Astrocyte (in vitro differentiated cells and primary cell): ENCODE measurements at regions not wholly inside any gene's neighbourhood (a gene's known extent, or its start where the extent isn't known, plus 50 kb on each side); places are given as distances from the start of the nearest gene placed in this dataset.

ENCODE experiments used
- DNase-seq: peaks from one replicate; pipeline ENCODE4 v3.0.0-alpha.2; 2010; ENCODE audit warnings: low read depth
- FAIRE-seq: peaks from 2 replicates; lab custom pipeline; 2011; peaks lifted over from hg19 to GRCh38; lab: Jason Lieb, UNC
- H2AFZ ChIP-seq: 2 replicates; pipeline ENCODE4 v1.6.0; 2012; ENCODE audit warnings: low read depth, low read length, inconsistent platforms
- H3K27ac ChIP-seq: 2 replicates; pipeline ENCODE4 v1.5.1; 2011; ENCODE audit warnings: low read depth, low read length, inconsistent platforms
- H3K27me3 ChIP-seq: 2 replicates; pipeline ENCODE4 v1.6.0; 2011; ENCODE audit warnings: low read length, inconsistent platforms; ENCODE audit not compliant: insufficient read depth
- H3K36me3 ChIP-seq: 2 replicates; pipeline ENCODE4 v1.5.1; 2011; ENCODE audit warnings: low read length, inconsistent platforms; ENCODE audit not compliant: insufficient read depth
- H3K4me1 ChIP-seq: 2 replicates; pipeline ENCODE4 v1.5.1; 2011; ENCODE audit warnings: low read length, inconsistent platforms; ENCODE audit not compliant: insufficient read depth
- H3K4me2 ChIP-seq: 2 replicates; pipeline ENCODE4 v1.6.0; 2012; ENCODE audit warnings: low read length, inconsistent platforms
- H3K4me3 ChIP-seq: 2 replicates; pipeline ENCODE4 v1.5.1; 2011; ENCODE audit warnings: low read depth, mild to moderate bottlenecking, low read length, inconsistent platforms; ENCODE audit not compliant: insufficient read depth
- H3K79me2 ChIP-seq: 2 replicates; pipeline ENCODE4 v1.6.0; 2012; ENCODE audit warnings: mild to moderate bottlenecking, low read length, inconsistent platforms; ENCODE audit not compliant: insufficient read depth
- H3K9ac ChIP-seq: 2 replicates; pipeline ENCODE4 v1.6.0; 2012; ENCODE audit warnings: mild to moderate bottlenecking, low read length, inconsistent platforms
- H3K9me3 ChIP-seq: 2 replicates; pipeline ENCODE4 v1.5.1; 2012; ENCODE audit warnings: low read depth, mild to moderate bottlenecking, low read length, inconsistent platforms; ENCODE audit not compliant: insufficient read depth
- H4K20me1 ChIP-seq: 2 replicates; pipeline ENCODE4 v1.6.0; 2012; ENCODE audit warnings: low read length, inconsistent platforms; ENCODE audit not compliant: insufficient read depth
- H3K27ac Mint-ChIP-seq: one replicate; pipeline ENCODE4 v1.8.0; 2021; ENCODE audit warnings: mild to moderate bottlenecking, mixed read lengths; ENCODE audit not compliant: unreplicated experiment
- H3K27me3 Mint-ChIP-seq: one replicate; pipeline ENCODE4 v1.8.0; 2021; ENCODE audit warnings: low read depth, mixed read lengths; ENCODE audit not compliant: unreplicated experiment
- H3K36me3 Mint-ChIP-seq: one replicate; pipeline ENCODE4 v1.8.0; 2021; ENCODE audit warnings: low read depth, mixed read lengths; ENCODE audit not compliant: unreplicated experiment
- H3K4me1 Mint-ChIP-seq: one replicate; pipeline ENCODE4 v1.8.0; 2021; ENCODE audit warnings: low read depth, mixed read lengths; ENCODE audit not compliant: unreplicated experiment
- H3K4me3 Mint-ChIP-seq: one replicate; pipeline ENCODE4 v1.8.0; 2021; ENCODE audit warnings: mild to moderate bottlenecking, moderate library complexity, mixed read lengths; ENCODE audit not compliant: unreplicated experiment
- H3K9me3 Mint-ChIP-seq: one replicate; pipeline ENCODE4 v1.8.0; 2021; ENCODE audit warnings: mild to moderate bottlenecking, mixed read lengths; ENCODE audit not compliant: unreplicated experiment
- CTCF ChIP-seq: IDR thresholded peaks from 2 replicates; pipeline ENCODE4 v1.5.1; 2011; ENCODE audit warnings: low read depth, mild to moderate bottlenecking, inconsistent platforms, low read length, moderate library complexity; ENCODE audit not compliant: insufficient read depth
- EZH2 ChIP-seq: IDR thresholded peaks from 2 replicates; pipeline ENCODE4 v1.6.1; 2012; ENCODE audit warnings: mild to moderate bottlenecking, low read length, inconsistent platforms; ENCODE audit not compliant: insufficient read depth

- Histone ChIP-seq H3K27me3 (no peaks in the 10 kb centered on the region), H3K4me2 (peak overlapping the region; percentile 97), H4K20me1 (no peaks in the 10 kb centered on the region), H3K9me3 (no peaks in the 10 kb centered on the region), H3K4me3 (peak overlapping the region; percentile 76), H3K9ac (peak overlapping the region; percentile 77), H3K27ac (peak overlapping the region; percentile 46), H3K36me3 (no peaks in the 10 kb centered on the region), H3K4me1 (peaks cover 10% of the 10 kb centered on the region), H3K79me2 (no peaks in the 10 kb centered on the region), H2AFZ (peak overlapping the region; percentile 78)
- FAIRE-seq (peak; percentile 13), DNase-seq (peak; percentile 71)
- TF ChIP-seq CTCF (peak; percentile 72), EZH2 (no peak)
- no peaks in the 10 kb centered on the region for H3K36me3 Mint-ChIP-seq
- H3K4me3 Mint-ChIP-seq, result peak overlapping the region; percentile 87
- H3K27ac Mint-ChIP-seq, result peak overlapping the region; percentile 22
- H3K27me3 Mint-ChIP-seq, result peaks cover 25% of the 10 kb centered on the region
- H3K9me3 Mint-ChIP-seq, result peaks cover 6% of the 10 kb centered on the region
- peaks cover 5% of the 10 kb centered on the region for H3K4me1 Mint-ChIP-seq
Measured at GRCh38 chr6:108782179-108783041, 65.8 kb upstream of the ARMC2 start.

- Histone ChIP-seq H3K9ac (no peak overlapping the region), H3K27me3 (no peaks in the 10 kb centered on the region), H4K20me1 (no peaks in the 10 kb centered on the region), H3K36me3 (no peaks in the 10 kb centered on the region), H3K4me2 (no peak overlapping the region), H3K27ac (no peak overlapping the region), H2AFZ (no peak overlapping the region), H3K9me3 (no peaks in the 10 kb centered on the region), H3K79me2 (no peaks in the 10 kb centered on the region), H3K4me3 (no peak overlapping the region), H3K4me1 (peaks cover 10% of the 10 kb centered on the region)
- Mint-ChIP-seq H3K27me3 (peaks cover 17% of the 10 kb centered on the region), H3K27ac (no peak overlapping the region), H3K36me3 (peaks cover 4% of the 10 kb centered on the region), H3K4me3 (no peak overlapping the region), H3K9me3 (peaks cover 14% of the 10 kb centered on the region), H3K4me1 (peaks cover 5% of the 10 kb centered on the region)
- TF ChIP-seq CTCF, result no peak
- no peak for TF ChIP-seq EZH2
- FAIRE-seq (no peak), DNase-seq (no peak)
Measured at GRCh38 chr6:108785653-108786052, 62.6 kb upstream of the ARMC2 start.

GRCh38 chr6:108788416-108788815, 59.8 kb upstream of the ARMC2 start:
- Histone ChIP-seq H3K36me3 (no peaks in the 10 kb centered on the region), H3K4me3 (no peak overlapping the region), H2AFZ (no peak overlapping the region), H3K79me2 (no peaks in the 10 kb centered on the region), H3K4me2 (no peak overlapping the region), H4K20me1 (no peaks in the 10 kb centered on the region), H3K4me1 (no peaks in the 10 kb centered on the region), H3K27ac (no peak overlapping the region), H3K9ac (no peak overlapping the region), H3K27me3 (no peaks in the 10 kb centered on the region), H3K9me3 (no peaks in the 10 kb centered on the region)
- Mint-ChIP-seq H3K36me3 (peaks cover 4% of the 10 kb centered on the region), H3K4me1 (no peaks in the 10 kb centered on the region), H3K4me3 (no peak overlapping the region), H3K9me3 (peaks cover 14% of the 10 kb centered on the region), H3K27ac (no peak overlapping the region), H3K27me3 (peaks cover 10% of the 10 kb centered on the region)
- FAIRE-seq (no peak), DNase-seq (no peak)
- TF ChIP-seq CTCF (no peak), EZH2 (no peak)
